ENCODE measurements at regions not wholly inside any gene's neighbourhood (a gene's known extent, or its start where the extent isn't known, plus 50 kb on each side); places are given as distances from the start of the nearest gene placed in this dataset.

DNA sequence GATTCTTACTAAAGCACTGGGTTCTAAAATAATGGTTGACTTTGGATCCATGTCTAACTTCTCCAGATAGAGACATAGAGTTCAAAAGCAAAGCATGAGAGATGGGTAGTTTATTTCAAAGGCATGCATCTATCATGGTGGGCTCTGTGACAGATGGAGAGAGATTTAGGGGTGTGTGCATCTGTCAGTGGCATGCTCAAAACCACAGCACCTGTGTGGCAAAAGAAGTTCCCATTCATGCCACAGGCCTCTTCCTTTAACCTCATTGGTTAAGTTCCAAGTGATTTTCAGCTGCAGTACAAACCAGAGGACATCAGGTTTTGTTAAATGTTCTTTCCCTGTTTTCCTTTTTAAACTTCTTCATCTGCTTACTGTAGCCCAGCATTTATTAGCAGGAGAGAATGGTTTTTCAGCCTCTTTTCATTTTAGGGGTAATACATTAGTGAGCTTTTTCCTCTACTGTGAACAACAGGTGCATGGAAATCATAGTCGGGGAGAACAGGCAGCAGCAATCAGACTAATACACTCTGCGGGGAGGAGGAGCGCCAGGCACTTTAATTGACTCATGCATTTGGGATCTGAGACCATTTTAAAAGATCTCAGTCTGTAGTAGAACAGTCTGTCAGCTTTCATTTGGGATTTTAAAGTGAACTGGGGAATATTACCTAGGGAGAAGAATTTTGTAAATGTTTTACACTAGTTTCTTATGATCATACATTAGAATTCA lies 52.4 kb upstream of the UPP2 start:
- DNase-seq, result no peak

GRCh38 chr2:158048327-158048726 lies 53.3 kb upstream of the UPP2 start:
- no peak for DNase-seq

GRCh38 chr2:158047156-158047611 lies 54.5 kb upstream of the UPP2 start:
- DNase-seq, result no peak

DNA sequence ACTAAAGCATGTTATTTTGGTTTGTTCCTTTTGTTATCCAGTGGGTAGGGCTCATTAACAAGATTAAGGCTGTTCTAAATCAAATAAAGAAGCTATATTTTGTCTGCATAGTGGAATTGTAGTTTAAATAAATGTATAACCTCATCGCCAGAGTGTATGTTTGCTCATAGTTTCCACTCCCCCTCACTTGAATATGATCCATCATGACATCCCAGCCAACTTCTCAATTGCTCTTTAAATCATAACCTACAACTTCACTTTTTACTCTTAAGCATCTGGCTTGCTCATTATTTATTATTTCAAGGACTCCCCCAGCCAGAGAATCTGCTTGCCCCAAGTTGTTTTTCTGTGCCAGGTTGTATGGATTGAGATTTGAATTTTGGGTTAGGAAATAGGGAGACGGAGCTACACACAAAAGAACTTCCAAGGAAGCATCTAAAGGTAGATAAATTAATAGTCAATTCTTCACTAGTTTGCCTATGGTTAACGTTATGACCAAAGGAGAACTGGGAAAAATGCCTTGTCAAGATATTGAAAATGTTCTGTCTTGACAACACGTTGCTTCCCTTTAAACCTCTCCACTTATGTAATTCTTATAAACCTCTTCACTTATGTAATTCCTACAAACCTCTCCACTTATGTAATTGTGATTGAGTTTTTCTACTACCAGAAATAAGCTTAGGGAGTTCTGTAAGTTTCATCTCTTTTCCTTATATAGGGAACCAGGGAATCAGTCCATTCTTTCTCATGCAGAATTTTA lies 55.4 kb upstream of the UPP2 start:
- DNase-seq, result no peak

GRCh38 chr2:158045362-158045761 lies 56.3 kb upstream of the UPP2 start:
- no peak for DNase-seq

GRCh38 chr2:158043181-158043948 lies 58.3 kb upstream of the UPP2 start:
- no peak for DNase-seq

GRCh38 chr2:158042666-158043065 lies 59.0 kb upstream of the UPP2 start:
- DNase-seq, result no peak

DNA sequence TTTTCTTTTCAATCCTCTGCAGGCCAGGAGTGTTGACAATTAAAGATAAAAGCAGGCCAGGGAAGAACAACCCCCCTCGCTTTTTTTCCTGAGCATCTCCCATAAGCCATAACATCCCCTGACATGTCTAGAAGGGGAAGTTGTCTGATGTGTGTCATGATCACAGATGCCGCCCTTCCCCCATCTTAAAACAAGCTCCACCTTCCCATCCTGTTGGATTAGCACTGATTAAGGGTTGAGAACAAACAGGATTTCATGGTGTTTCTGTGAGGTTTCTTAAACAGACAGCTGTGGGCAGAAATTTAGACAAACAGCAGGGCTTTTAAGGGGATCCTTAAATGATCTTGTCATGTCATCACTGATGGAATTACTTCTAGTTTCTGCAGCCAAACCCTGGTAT lies 59.4 kb upstream of the UPP2 start:
- DNase-seq, result no peak

DNA sequence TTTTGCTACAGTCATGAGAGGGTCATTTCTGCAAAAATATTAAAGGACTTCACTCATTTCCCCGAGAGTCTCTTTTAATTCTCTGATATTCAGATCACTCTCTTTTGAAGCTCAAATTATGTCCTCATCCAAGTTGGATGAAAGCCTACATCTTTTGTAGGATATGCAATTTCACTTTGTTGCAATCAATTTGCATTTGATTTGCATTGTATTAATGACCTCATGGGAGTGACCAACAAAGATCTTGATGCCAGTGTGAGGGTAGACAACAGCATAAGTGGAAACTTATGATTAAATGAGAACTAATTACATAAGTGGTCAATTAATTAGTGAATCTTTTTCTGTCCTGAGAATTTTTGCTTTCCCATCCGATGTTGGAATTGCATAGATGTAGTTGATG lies 60.3 kb upstream of the UPP2 start:
- no peak for DNase-seq

DNA sequence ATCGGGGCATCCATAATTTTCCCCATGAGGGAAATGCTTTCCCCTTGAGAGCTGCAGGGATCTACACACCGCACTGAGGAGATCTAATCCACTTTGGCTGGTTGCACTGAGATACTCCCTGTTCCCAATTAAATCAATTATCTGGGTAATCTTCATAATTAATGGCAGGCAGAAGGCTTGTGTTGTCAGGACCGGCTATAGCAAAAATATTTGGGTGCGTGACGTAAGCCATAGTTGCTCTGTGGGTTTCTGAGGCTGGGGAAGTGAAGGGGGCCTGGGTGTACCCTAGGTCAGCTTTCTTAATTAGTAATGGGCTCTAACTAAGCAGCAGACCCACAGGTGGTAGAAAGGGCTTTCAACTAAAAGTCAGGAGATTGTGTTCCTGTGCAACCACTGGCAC lies 62.8 kb upstream of the UPP2 start:
- DNase-seq, result no peak

DNA sequence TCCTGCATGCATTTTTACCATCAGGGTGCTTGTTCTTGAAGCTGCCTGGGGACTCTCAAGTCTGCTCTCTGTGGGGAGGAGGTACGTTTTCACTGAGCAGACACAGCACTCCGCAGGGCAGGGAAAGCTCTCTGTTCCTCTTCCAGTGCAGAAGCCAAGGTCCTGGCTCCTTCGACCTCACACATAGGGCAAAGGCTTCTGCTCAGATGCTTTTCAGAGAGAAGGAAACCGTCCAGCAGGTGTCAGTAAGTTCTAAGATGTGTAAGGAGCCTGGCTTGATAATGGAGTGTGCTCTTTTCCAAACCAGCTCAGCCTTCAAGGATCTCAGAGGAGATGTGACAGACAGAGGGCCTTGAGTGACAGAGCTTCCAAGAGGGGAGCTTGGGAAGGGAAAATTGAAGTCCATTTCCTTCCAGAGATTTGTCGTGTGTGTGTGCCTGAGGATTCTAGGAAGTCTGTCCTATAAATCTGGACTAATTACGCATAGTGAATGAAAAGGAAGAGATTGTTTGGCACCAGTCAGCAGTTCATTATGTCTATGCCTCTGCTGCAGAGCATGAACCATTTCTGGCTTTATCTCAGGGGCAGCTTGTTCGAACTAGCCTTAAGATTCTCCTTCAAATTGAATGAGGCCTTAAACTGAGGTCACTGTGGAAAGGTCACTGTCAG lies 67.3 kb upstream of the UPP2 start:
- DNase-seq, result peak; percentile 69

- no peak for DNase-seq
These were observed 70.3 kb upstream of the UPP2 start for GRCh38 chr2:158031371-158031770.

- no peak for DNase-seq
These were observed 76.2 kb upstream of the UPP2 start for GRCh38 chr2:158025255-158025996.

- no peak for DNase-seq
These were observed 77.3 kb upstream of the UPP2 start for GRCh38 chr2:158024288-158024898.

GRCh38 chr2:158022888-158023287 lies 78.8 kb upstream of the UPP2 start:
- DNase-seq, result no peak

GRCh38 chr2:158021226-158021625 lies 80.5 kb upstream of the UPP2 start:
- no peak for DNase-seq

DNA sequence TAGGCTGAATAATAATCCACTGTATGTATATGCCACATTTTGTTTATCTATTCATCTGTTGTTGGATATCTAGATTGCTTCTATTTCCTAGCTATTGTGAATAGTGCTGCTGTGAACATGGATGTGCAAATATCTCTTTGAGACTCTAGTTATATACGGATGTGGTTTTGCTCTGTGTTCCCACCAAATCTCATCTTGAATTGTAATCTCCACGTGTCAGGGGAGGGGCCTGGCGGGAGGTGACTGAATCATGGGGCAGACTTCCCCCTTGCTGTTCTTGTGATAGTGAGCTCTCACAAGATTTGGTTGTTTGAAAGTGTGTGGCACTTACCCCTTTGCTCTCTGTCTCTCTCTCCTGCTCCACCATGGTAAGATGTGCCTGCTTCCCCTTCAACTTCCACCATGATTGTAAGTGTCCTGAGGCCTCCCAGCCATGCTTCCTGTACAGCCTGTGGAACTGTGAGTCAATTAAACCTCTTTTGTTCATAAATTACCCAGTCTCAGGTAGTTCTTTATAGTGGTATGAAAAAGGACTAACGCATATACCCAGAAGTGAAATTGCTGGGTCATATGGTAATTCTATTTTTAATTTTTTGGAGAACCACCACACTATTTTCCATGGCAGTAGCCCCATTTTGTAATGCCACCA lies 86.1 kb upstream of the UPP2 start:
- DNase-seq, result no peak

- no peak for DNase-seq
These were observed 87.8 kb upstream of the UPP2 start for GRCh38 chr2:158013891-158014290.

GRCh38 chr2:158011055-158011771 lies 90.5 kb upstream of the UPP2 start:
- no peak for DNase-seq

- DNase-seq, result no peak
These were observed 92.3 kb upstream of the UPP2 start for GRCh38 chr2:158009399-158009798.

Measured in DMS153 (cell line).